ENCODE measurements at regions not wholly inside any gene's neighbourhood (a gene's known extent, or its start where the extent isn't known, plus 50 kb on each side); places are given as distances from the start of the nearest gene placed in this dataset.

DNA sequence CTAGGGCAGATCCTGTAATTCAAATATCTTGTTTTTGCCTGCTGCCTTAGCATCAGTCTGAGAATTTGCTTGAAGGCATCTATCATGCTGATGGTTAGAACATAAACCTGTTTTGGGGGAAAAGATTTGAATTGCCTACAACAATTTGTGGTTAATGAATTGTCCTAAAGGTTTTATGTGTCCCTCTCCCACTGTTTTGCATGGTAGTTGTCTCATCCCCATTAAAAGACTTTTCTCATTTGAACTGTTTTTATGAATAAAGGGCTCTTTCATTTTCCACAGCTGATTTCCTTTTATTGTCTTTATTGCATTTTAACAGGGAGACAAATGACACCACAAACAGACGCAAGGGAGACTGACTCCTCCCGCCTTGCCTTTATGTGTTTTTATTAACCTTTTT lies 275.6 kb downstream of the PIK3C3 start:
- CTCF ChIA-PET: no interaction called here
- H3K4me1 ChIP-seq (ENCODE audit: control insufficient read depth, extremely low read depth, insufficient read depth, low read length): no peaks in the 10 kb centered on the region
- no peaks in the 10 kb centered on the region for H4K20me1 ChIP-seq (replicated peaks; ENCODE audit: control insufficient read depth, extremely low read depth, insufficient read depth, low read length)
- H3K9ac ChIP-seq (replicated peaks; ENCODE audit: extremely low read depth, insufficient read depth, low read length): no peak overlapping the region
- H3K79me2 ChIP-seq (ENCODE audit: control insufficient read depth, insufficient read depth, low read length): no peaks in the 10 kb centered on the region
- H2AFZ ChIP-seq (ENCODE audit: low read depth, low read length): no peak overlapping the region
- H3K27me3 ChIP-seq (ENCODE audit: control insufficient read depth in 2 of 2, insufficient read depth in 2 of 2, low read length in 2 of 2): no peaks in the 10 kb centered on the region
- POLR2A ChIA-PET: no interaction called here
- no peaks in the 10 kb centered on the region for H3K9me3 ChIP-seq (replicated peaks; ENCODE audit: control insufficient read depth, insufficient read depth, low read length)
- dilution Hi-C loops (cut with MboI; ENCODE audit: extremely low pct_ligation_motif_present, low sequenced_read_pairs) (no loop called here), intact Hi-C loops (cut with micrococcal nuclease) (no loop called here)
- BruUV-seq (replicated peaks): no TSS peak
- no peaks in the 10 kb centered on the region for H3K9me1 ChIP-seq (replicated peaks; ENCODE audit: control insufficient read depth, extremely low read depth, insufficient read depth, low read length)
- FAIRE-seq: no peak
- no peak overlapping the region for H3K4me2 ChIP-seq (ENCODE audit: insufficient read depth, low read length)
- no peak for DNase-seq (ENCODE audit: low read depth, low spot score)
- no peak overlapping the region for H3K27ac ChIP-seq (ENCODE audit: insufficient read depth, low read depth, low read length)
- H3K4me3 ChIP-seq (replicated peaks in 1 of 3; ENCODE audit: insufficient read depth in 1 of 3, low read depth in 1 of 3, low read length in 3 of 3): no peak overlapping the region
- H3K36me3 ChIP-seq (ENCODE audit: control insufficient read depth in 2 of 2, extremely low read depth in 1 of 2, insufficient read depth in 2 of 2, low read length in 2 of 2): no peaks in the 10 kb centered on the region
- TF ChIP-seq MAX (IDR thresholded peaks at IDR 0.05; ENCODE audit: insufficient read depth, insufficient read length) (no peak), POLR2AphosphoS5 (IDR thresholded peaks at IDR 0.05; ENCODE audit: insufficient read depth, low read depth, low read length) (no peak), GATA2 (IDR thresholded peaks at IDR 0.05; ENCODE audit: insufficient read depth, insufficient read length, low read depth, low read length) (no peak), EZH2 (IDR thresholded peaks at IDR 0.05; ENCODE audit: borderline replicate concordance, low read depth, low read length, severe bottlenecking) (no peak), JUN (IDR thresholded peaks at IDR 0.05; ENCODE audit: borderline replicate concordance, insufficient read depth, insufficient read length, low read depth) (no peak), MYC (IDR thresholded peaks at IDR 0.05; ENCODE audit: low read depth, low read length) (no peak), FOS (IDR thresholded peaks at IDR 0.05; ENCODE audit: borderline replicate concordance, insufficient read depth, low read length) (no peak)
- TF ChIP-seq, protein P1, sequence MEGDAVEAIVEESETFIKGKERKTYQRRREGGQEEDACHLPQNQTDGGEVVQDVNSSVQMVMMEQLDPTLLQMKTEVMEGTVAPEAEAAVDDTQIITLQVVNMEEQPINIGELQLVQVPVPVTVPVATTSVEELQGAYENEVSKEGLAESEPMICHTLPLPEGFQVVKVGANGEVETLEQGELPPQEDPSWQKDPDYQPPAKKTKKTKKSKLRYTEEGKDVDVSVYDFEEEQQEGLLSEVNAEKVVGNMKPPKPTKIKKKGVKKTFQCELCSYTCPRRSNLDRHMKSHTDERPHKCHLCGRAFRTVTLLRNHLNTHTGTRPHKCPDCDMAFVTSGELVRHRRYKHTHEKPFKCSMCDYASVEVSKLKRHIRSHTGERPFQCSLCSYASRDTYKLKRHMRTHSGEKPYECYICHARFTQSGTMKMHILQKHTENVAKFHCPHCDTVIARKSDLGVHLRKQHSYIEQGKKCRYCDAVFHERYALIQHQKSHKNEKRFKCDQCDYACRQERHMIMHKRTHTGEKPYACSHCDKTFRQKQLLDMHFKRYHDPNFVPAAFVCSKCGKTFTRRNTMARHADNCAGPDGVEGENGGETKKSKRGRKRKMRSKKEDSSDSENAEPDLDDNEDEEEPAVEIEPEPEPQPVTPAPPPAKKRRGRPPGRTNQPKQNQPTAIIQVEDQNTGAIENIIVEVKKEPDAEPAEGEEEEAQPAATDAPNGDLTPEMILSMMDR (IDR thresholded peaks at IDR 0.05; ENCODE audit: extremely low read depth in 1 of 2, insufficient read depth in 1 of 2, low read depth in 1 of 2, low read length in 2 of 2): no peak

Data from endothelial cell of umbilical vein (primary cell).